Activated CD4-positive, alpha-beta memory T cell treated with anti-CD3 and anti-CD28 coated beads for 36 hours (primary cell): ENCODE measurements at regions not wholly inside any gene's neighbourhood (a gene's known extent, or its start where the extent isn't known, plus 50 kb on each side); places are given as distances from the start of the nearest gene placed in this dataset.
A peak's percentile ranks its signal among the peaks of the same experiment; 100 is the strongest.
"Not testable (repeated sequence)": the region's sequence is repeated elsewhere in the genome, so short reads cannot be mapped to it uniquely, and the experiment has no call there.

Experiments used
- CTCF ChIA-PET: fragments of 350-600 bp; sonication (Branson Sonifier 250); formaldehyde crosslinking; loops from one replicate; lab custom pipeline; 2021; ENCODE audit warnings: antibody characterized with exemption, inconsistent platforms; lab: Charles Lee
- POLR2A ChIA-PET: fragments of 350-600 bp; sonication (Branson Sonifier 250); formaldehyde crosslinking; loops from one replicate; lab custom pipeline; 2021; ENCODE audit warnings: antibody characterized with exemption; lab: Charles Lee
- DNase-seq: peaks from one replicate; pipeline ENCODE4 v3.0.0-alpha.2; 2020
- H3K27ac Mint-ChIP-seq: one replicate; pipeline ENCODE4 v1.8.0; 2021; ENCODE audit warnings: mixed read lengths
- H3K27me3 Mint-ChIP-seq: one replicate; pipeline ENCODE4 v1.8.0; 2021; ENCODE audit warnings: mixed read lengths
- H3K36me3 Mint-ChIP-seq: one replicate; pipeline ENCODE4 v1.8.0; 2021; ENCODE audit warnings: mixed read lengths
- H3K4me1 Mint-ChIP-seq: one replicate; pipeline ENCODE4 v1.8.0; 2021; ENCODE audit warnings: low read depth, mixed read lengths
- H3K4me3 Mint-ChIP-seq: one replicate; pipeline ENCODE4 v1.8.0; 2021; ENCODE audit warnings: mild to moderate bottlenecking, mixed read lengths
- H3K9me3 Mint-ChIP-seq: one replicate; pipeline ENCODE4 v1.8.0; 2021; ENCODE audit warnings: mixed read lengths
- intact Hi-C: fragments of 100-400 bp; cut with micrococcal nuclease; formaldehyde crosslinking; loops from one replicate; pipeline ENCODE4 v1.15.1; 2023

- Mint-ChIP-seq H3K27me3 (peaks cover 5% of the 10 kb centered on the region), H3K4me1 (no peaks in the 10 kb centered on the region), H3K9me3 (no peaks in the 10 kb centered on the region), H3K27ac (no peak overlapping the region), H3K36me3 (no peaks in the 10 kb centered on the region), H3K4me3 (no peak overlapping the region)
- intact Hi-C loops, result no loop called here
- ChIA-PET CTCF (no interaction called here), POLR2A (no interaction called here)
- DNase-seq, result no peak
These were observed 67.9 kb upstream of the TMEM170B start for GRCh38 chr6:11469684-11470083.

- H3K27ac Mint-ChIP-seq, H3K4me1 Mint-ChIP-seq, intact Hi-C loops, H3K9me3 Mint-ChIP-seq, H3K36me3 Mint-ChIP-seq, POLR2A ChIA-PET, H3K27me3 Mint-ChIP-seq, H3K4me3 Mint-ChIP-seq, DNase-seq: not testable (repeated sequence)
- CTCF ChIA-PET, result interaction anchor here (1.0 kb wide), 1 partner anchor 28 kb away, joined by 3 read pairs; no protein-coding TSS in a partner anchor
These were observed 69.3 kb upstream of the TMEM170B start for GRCh38 chr6:11468271-11468670.

GRCh38 chr6:11467364-11467763 is 70.2 kb upstream of the TMEM170B start:
- H3K4me3 Mint-ChIP-seq, result no peak overlapping the region
- ChIA-PET POLR2A (no interaction called here), CTCF (interaction anchor here (1.0 kb wide), 1 partner anchor 29 kb away, joined by 3 read pairs; no protein-coding TSS in a partner anchor)
- no peaks in the 10 kb centered on the region for H3K36me3 Mint-ChIP-seq
- no peak for DNase-seq
- H3K4me1 Mint-ChIP-seq, result no peaks in the 10 kb centered on the region
- no peaks in the 10 kb centered on the region for H3K9me3 Mint-ChIP-seq
- H3K27me3 Mint-ChIP-seq, result no peaks in the 10 kb centered on the region
- intact Hi-C loops, result no loop called here
- H3K27ac Mint-ChIP-seq, result no peak overlapping the region

GRCh38 chr6:11463398-11463780 is 74.2 kb upstream of the TMEM170B start:
- Mint-ChIP-seq H3K36me3 (no peaks in the 10 kb centered on the region), H3K4me3 (no peak overlapping the region)

GRCh38 chr6:11462742-11463397 is 74.7 kb upstream of the TMEM170B start:
- intact Hi-C loops, result loop anchor here (5.0 kb wide), 1 partner anchor 249 kb away; no protein-coding TSS in a partner anchor
- ChIA-PET POLR2A (no interaction called here), CTCF (interaction anchor here (1.5 kb wide), 1 partner anchor 33 kb away, joined by 4 read pairs; no protein-coding TSS in a partner anchor)
- no peaks in the 10 kb centered on the region for H3K27me3 Mint-ChIP-seq
- DNase-seq, result no peak
- H3K9me3 Mint-ChIP-seq, result no peaks in the 10 kb centered on the region
- H3K4me1 Mint-ChIP-seq, result peaks cover 31% of the 10 kb centered on the region
- H3K36me3 Mint-ChIP-seq, result no peaks in the 10 kb centered on the region
- no peak overlapping the region for H3K4me3 Mint-ChIP-seq
- no peak overlapping the region for H3K27ac Mint-ChIP-seq

More at GRCh38 chr6:11463398-11463780, 74.2 kb upstream of the TMEM170B start:
- Mint-ChIP-seq H3K4me1 (peaks cover 31% of the 10 kb centered on the region), H3K27ac (no peak overlapping the region), H3K9me3 (no peaks in the 10 kb centered on the region), H3K27me3 (no peaks in the 10 kb centered on the region)
- intact Hi-C loops, result loop anchor here (5.0 kb wide), 1 partner anchor 249 kb away; no protein-coding TSS in a partner anchor
- no peak for DNase-seq
- CTCF ChIA-PET, result interaction anchor here (1.5 kb wide), 1 partner anchor 32 kb away, joined by 4 read pairs; no protein-coding TSS in a partner anchor
- POLR2A ChIA-PET, result no interaction called here

GRCh38 chr6:11460837-11461661 is 76.5 kb upstream of the TMEM170B start:
- Mint-ChIP-seq H3K4me3 (peak overlapping the region; percentile 23), H3K27ac (peak overlapping the region; percentile 90), H3K27me3 (no peaks in the 10 kb centered on the region), H3K9me3 (peaks cover 5% of the 10 kb centered on the region), H3K36me3 (no peaks in the 10 kb centered on the region), H3K4me1 (peaks cover 31% of the 10 kb centered on the region)
- DNase-seq, result peak; percentile 34
- POLR2A ChIA-PET, result interaction anchor here (1.2 to 3.0 kb wide), 6 partner anchors 26 to 229 kb away, joined by 3 to 20 read pairs (median 8); partner anchors contain the start of gene NEDD9
- CTCF ChIA-PET, result interaction anchor here (0.6 to 1.4 kb wide), 5 partner anchors 34 to 318 kb away, joined by 3 to 5 read pairs (median 4); no protein-coding TSS in a partner anchor
- intact Hi-C loops, result loop anchor here (1.0 to 5.0 kb wide), 12 partner anchors 14 to 622 kb away; partner anchors contain the start of genes NEDD9 and TMEM170B

GRCh38 chr6:11460001-11460668 is 77.4 kb upstream of the TMEM170B start:
- Mint-ChIP-seq H3K36me3 (no peaks in the 10 kb centered on the region), H3K9me3 (peaks cover 6% of the 10 kb centered on the region), H3K27ac (peak overlapping the region; percentile 90), H3K4me3 (peak overlapping the region; percentile 57), H3K27me3 (no peaks in the 10 kb centered on the region), H3K4me1 (peaks cover 31% of the 10 kb centered on the region)
- ChIA-PET POLR2A (interaction anchor here (0.6 to 3.0 kb wide), 10 partner anchors 25 to 236 kb away, joined by 3 to 20 read pairs (median 6); partner anchors contain the start of gene NEDD9), CTCF (interaction anchor here (0.8 to 2.8 kb wide), 10 partner anchors 28 to 367 kb away, joined by 3 to 18 read pairs (median 4); partner anchors contain the start of gene SMIM13)
- DNase-seq, result peak; percentile 23
- intact Hi-C loops, result loop anchor here (1.0 to 5.0 kb wide), 12 partner anchors 13 to 621 kb away; partner anchors contain the start of genes NEDD9 and TMEM170B

GRCh38 chr6:11459079-11459610 is 78.4 kb upstream of the TMEM170B start:
- H3K27me3 Mint-ChIP-seq, result no peaks in the 10 kb centered on the region
- peak; percentile 41 for DNase-seq
- no peaks in the 10 kb centered on the region for H3K36me3 Mint-ChIP-seq
- intact Hi-C loops, result no loop called here
- peaks cover 36% of the 10 kb centered on the region for H3K4me1 Mint-ChIP-seq
- ChIA-PET CTCF (interaction anchor here (1.0 to 2.8 kb wide), 5 partner anchors 27 to 315 kb away, joined by 3 to 18 read pairs (median 4); no protein-coding TSS in a partner anchor), POLR2A (interaction anchor here (0.7 to 3.0 kb wide), 7 partner anchors 46 to 235 kb away, joined by 3 to 20 read pairs (median 7); partner anchors contain the start of gene NEDD9)
- peaks cover 6% of the 10 kb centered on the region for H3K9me3 Mint-ChIP-seq
- no peak overlapping the region for H3K4me3 Mint-ChIP-seq
- H3K27ac Mint-ChIP-seq, result peak overlapping the region; percentile 90

- Mint-ChIP-seq H3K36me3 (no peaks in the 10 kb centered on the region), H3K4me3 (no peak overlapping the region), H3K27ac (no peak overlapping the region), H3K27me3 (no peaks in the 10 kb centered on the region), H3K9me3 (peaks cover 6% of the 10 kb centered on the region), H3K4me1 (peaks cover 36% of the 10 kb centered on the region)
- ChIA-PET CTCF (interaction anchor here (1.0 to 2.8 kb wide), 4 partner anchors 38 to 314 kb away, joined by 3 to 18 read pairs (median 4); no protein-coding TSS in a partner anchor), POLR2A (interaction anchor here (0.7 to 3.0 kb wide), 5 partner anchors 45 to 181 kb away, joined by 3 to 20 read pairs (median 10); no protein-coding TSS in a partner anchor)
- no peak for DNase-seq
- intact Hi-C loops, result no loop called here
These were observed 79.0 kb upstream of the TMEM170B start for GRCh38 chr6:11458509-11458908.

GRCh38 chr6:11457422-11457821 is 80.1 kb upstream of the TMEM170B start:
- H3K4me3 Mint-ChIP-seq, intact Hi-C loops, H3K9me3 Mint-ChIP-seq, H3K27ac Mint-ChIP-seq, H3K27me3 Mint-ChIP-seq, H3K36me3 Mint-ChIP-seq, DNase-seq, POLR2A ChIA-PET, CTCF ChIA-PET: not testable (repeated sequence)
- H3K4me1 Mint-ChIP-seq, result peaks cover 36% of the 10 kb centered on the region

- intact Hi-C loops, POLR2A ChIA-PET, H3K27ac Mint-ChIP-seq, H3K36me3 Mint-ChIP-seq, H3K27me3 Mint-ChIP-seq, H3K4me3 Mint-ChIP-seq, DNase-seq, CTCF ChIA-PET, H3K9me3 Mint-ChIP-seq: not testable (repeated sequence)
- peaks cover 15% of the 10 kb centered on the region for H3K4me1 Mint-ChIP-seq
These were observed 85.4 kb upstream of the TMEM170B start for GRCh38 chr6:11452106-11452505.
